ENCODE measurements at regions not wholly inside any gene's neighbourhood (a gene's known extent, or its start where the extent isn't known, plus 50 kb on each side); places are given as distances from the start of the nearest gene placed in this dataset.

DNA sequence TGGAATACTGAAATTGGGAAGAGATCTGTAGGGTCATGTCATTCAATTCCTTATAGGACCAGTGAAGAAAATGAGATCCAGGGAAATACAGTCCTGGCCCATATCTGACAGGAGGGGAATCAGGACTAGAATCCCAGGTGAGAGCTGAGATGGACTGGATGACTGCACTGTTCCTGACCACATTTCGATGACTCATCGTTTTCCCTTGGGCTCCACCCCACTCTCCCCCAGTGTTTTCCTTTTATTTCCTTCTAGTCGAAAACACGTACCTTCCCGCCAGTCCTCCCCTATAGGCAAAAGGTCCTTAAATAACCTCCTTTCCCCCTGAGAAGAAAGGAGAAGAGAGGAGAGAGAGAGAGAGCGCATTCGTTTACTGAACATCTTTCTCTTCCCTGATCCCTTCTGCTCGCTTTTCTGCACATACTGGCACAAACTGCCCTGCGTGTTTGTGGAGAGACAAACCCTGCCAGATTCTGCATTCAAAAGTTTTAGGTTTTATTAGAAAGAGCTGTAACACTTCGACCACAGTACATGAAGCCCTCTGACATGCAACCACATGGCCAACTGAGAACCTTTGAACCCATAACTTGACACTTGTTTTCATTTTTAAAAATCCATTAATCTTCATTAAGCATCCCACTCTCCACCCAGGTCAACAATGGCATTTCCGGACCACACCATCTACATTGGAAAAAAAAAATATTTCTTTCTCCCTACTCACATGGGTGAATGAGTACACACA, 565.7 kb downstream of the METTL15 start:
- TF ChIP-seq CTCF (conservative IDR thresholded peaks at IDR 0.05; ENCODE audit: low read depth, low read length) = no peak
- no peak for TF ChIP-seq EZH2 (IDR thresholded peaks at IDR 0.05; ENCODE audit: low read length, unreplicated experiment)
- TF ChIP-seq EZH2phosphoT487 (IDR thresholded peaks at IDR 0.05; ENCODE audit: borderline replicate concordance, low read length) = no peak
